Activated CD4-positive, alpha-beta T cell treated with anti-CD3 and anti-CD28 coated beads for 48 hours (primary cell): ENCODE measurements at regions not wholly inside any gene's neighbourhood (a gene's known extent, or its start where the extent isn't known, plus 50 kb on each side); places are given as distances from the start of the nearest gene placed in this dataset.

Experiments
- DNase-seq: peaks from one replicate; pipeline ENCODE4 v3.0.0-alpha.2; 2020

- DNase-seq, result no peak
Observed at GRCh38 chr1:14474856-14475255, 123.6 kb upstream of the KAZN start.

GRCh38 chr1:14476170-14476955 is 122.1 kb upstream of the KAZN start:
- DNase-seq, result no peak

- no peak for DNase-seq
Observed at GRCh38 chr1:14478120-14478519, 120.4 kb upstream of the KAZN start.

- no peak for DNase-seq
Observed at GRCh38 chr1:14479865-14480264, 118.6 kb upstream of the KAZN start.

- no peak for DNase-seq
Observed at GRCh38 chr1:14482784-14483450, 115.6 kb upstream of the KAZN start.

GRCh38 chr1:14485285-14485684 is 113.2 kb upstream of the KAZN start:
- DNase-seq, result no peak

GRCh38 chr1:14486401-14487201 is 111.9 kb upstream of the KAZN start:
- DNase-seq, result no peak

GRCh38 chr1:14487671-14488070 is 110.8 kb upstream of the KAZN start:
- no peak for DNase-seq

GRCh38 chr1:14494911-14495310 is 103.6 kb upstream of the KAZN start:
- DNase-seq, result no peak

- no peak for DNase-seq
Observed at GRCh38 chr1:14495381-14495780, 103.1 kb upstream of the KAZN start.

- DNase-seq, result no peak
Observed at GRCh38 chr1:14495996-14496395, 102.5 kb upstream of the KAZN start.

GRCh38 chr1:14498839-14499238 is 99.6 kb upstream of the KAZN start:
- DNase-seq, result no peak

- no peak for DNase-seq
Observed at GRCh38 chr1:14499312-14500040, 99.0 kb upstream of the KAZN start.

GRCh38 chr1:14500041-14500440 is 98.4 kb upstream of the KAZN start:
- DNase-seq, result no peak

- no peak for DNase-seq
Observed at GRCh38 chr1:14500912-14501311, 97.6 kb upstream of the KAZN start.

- no peak for DNase-seq
Observed at GRCh38 chr1:14504517-14504916, 94.0 kb upstream of the KAZN start.

- no peak for DNase-seq
Observed at GRCh38 chr1:14506471-14507255, 91.8 kb upstream of the KAZN start.

GRCh38 chr1:14507262-14507661 is 91.2 kb upstream of the KAZN start:
- DNase-seq, result no peak

- no peak for DNase-seq
Observed at GRCh38 chr1:14508613-14509012, 89.9 kb upstream of the KAZN start.

- no peak for DNase-seq
Observed at GRCh38 chr1:14511166-14511680, 87.3 kb upstream of the KAZN start.

GRCh38 chr1:14511796-14512585 is 86.5 kb upstream of the KAZN start:
- no peak for DNase-seq
